Adrenal gland (tissue), 5 donors: ENCODE measurements at regions not wholly inside any gene's neighbourhood (a gene's known extent, or its start where the extent isn't known, plus 50 kb on each side); places are given as distances from the start of the nearest gene placed in this dataset.

ENCODE experiments used
- CTCF ChIP-seq, 6 experiments: fragments of 450-650 bp in 4 of 6; fragments of 200-600 bp in 2 of 6; sonication (generic) in 1 of 6; IDR thresholded peaks; 1 replicate in 5 of 6; 2 replicates in 1 of 6; pipeline versions ENCODE4 v1.5.1 to v1.8.0; 2016 to 2021; ENCODE audit warnings: antibody characterized with exemption in 6 of 6, mild to moderate bottlenecking in 2 of 6, moderate library complexity in 1 of 6
- POLR2A ChIP-seq, 2 donors: fragments of 450-650 bp; IDR thresholded peaks; one replicate each; pipeline ENCODE4 v1.6.1; 2017; ENCODE audit warnings: antibody characterized with exemption in 2 of 2, mild to moderate bottlenecking in 2 of 2, moderate library complexity in 1 of 2
- donor health status: DM: no; HTN: no; CAD: no.

- TF ChIP-seq CTCF (IDR thresholded peaks at IDR 0.05) (no peak), POLR2A (IDR thresholded peaks at IDR 0.05) (no peak)
These were observed 762.1 kb upstream of the ARGLU1 start for GRCh38 chr13:107329991-107330390.
